ENCODE measurements at regions not wholly inside any gene's neighbourhood (a gene's known extent, or its start where the extent isn't known, plus 50 kb on each side); places are given as distances from the start of the nearest gene placed in this dataset.
"Not testable (repeated sequence)": the region's sequence is repeated elsewhere in the genome, so short reads cannot be mapped to it uniquely, and the experiment has no call there.

GRCh38 chr18:60021556-60021955, 121.8 kb downstream of the PMAIP1 start:
- Mint-ChIP-seq H3K36me3 (no peaks in the 10 kb centered on the region), H3K27ac (no peak overlapping the region), H3K27me3 (ENCODE audit: low read depth) (no peaks in the 10 kb centered on the region), H3K9me3 (no peaks in the 10 kb centered on the region), H3K4me1 (no peaks in the 10 kb centered on the region), H3K4me3 (no peak overlapping the region)
- no peak for DNase-seq (ENCODE audit: low spot score in 2 of 2, unreplicated experiment in 2 of 2)
- no peak for TF ChIP-seq CTCF (IDR thresholded peaks at IDR 0.05; ENCODE audit: unreplicated experiment)

- TF ChIP-seq CTCF (IDR thresholded peaks at IDR 0.05; ENCODE audit: unreplicated experiment), result no peak
- Mint-ChIP-seq H3K27ac (no peak overlapping the region), H3K4me3 (no peak overlapping the region), H3K4me1 (no peaks in the 10 kb centered on the region), H3K27me3 (ENCODE audit: low read depth) (no peaks in the 10 kb centered on the region), H3K9me3 (no peaks in the 10 kb centered on the region), H3K36me3 (no peaks in the 10 kb centered on the region)
- DNase-seq (ENCODE audit: low spot score in 2 of 2, unreplicated experiment in 2 of 2), result no peak
Observed at GRCh38 chr18:60020107-60020925, 120.5 kb downstream of the PMAIP1 start.

- no peak overlapping the region for H3K4me3 Mint-ChIP-seq
- H3K9me3 Mint-ChIP-seq, result no peaks in the 10 kb centered on the region
- no peak for TF ChIP-seq CTCF (IDR thresholded peaks at IDR 0.05; ENCODE audit: unreplicated experiment)
- H3K4me1 Mint-ChIP-seq, result no peaks in the 10 kb centered on the region
- DNase-seq (ENCODE audit: low spot score in 2 of 2, unreplicated experiment in 2 of 2), result no peak
- no peaks in the 10 kb centered on the region for H3K27me3 Mint-ChIP-seq (ENCODE audit: low read depth)
- H3K36me3 Mint-ChIP-seq, result no peaks in the 10 kb centered on the region
- no peak overlapping the region for H3K27ac Mint-ChIP-seq
Observed at GRCh38 chr18:60019463-60019840, 119.7 kb downstream of the PMAIP1 start.

GRCh38 chr18:60018618-60019462, 119.0 kb downstream of the PMAIP1 start:
- Mint-ChIP-seq H3K27me3 (ENCODE audit: low read depth) (no peaks in the 10 kb centered on the region), H3K9me3 (peaks cover 3% of the 10 kb centered on the region), H3K4me1 (no peaks in the 10 kb centered on the region), H3K27ac (no peak overlapping the region), H3K4me3 (no peak overlapping the region), H3K36me3 (no peaks in the 10 kb centered on the region)
- TF ChIP-seq CTCF (IDR thresholded peaks at IDR 0.05; ENCODE audit: unreplicated experiment), result no peak
- DNase-seq (ENCODE audit: low spot score in 2 of 2, unreplicated experiment in 2 of 2), result no peak

GRCh38 chr18:60018134-60018533, 118.3 kb downstream of the PMAIP1 start:
- not testable (repeated sequence) for H3K27ac Mint-ChIP-seq; H3K9me3 Mint-ChIP-seq; H3K4me3 Mint-ChIP-seq; H3K4me1 Mint-ChIP-seq; H3K27me3 Mint-ChIP-seq (ENCODE audit: low read depth); H3K36me3 Mint-ChIP-seq; DNase-seq (ENCODE audit: low spot score in 2 of 2, unreplicated experiment in 2 of 2)

GRCh38 chr18:60017371-60017770, 117.6 kb downstream of the PMAIP1 start:
- Mint-ChIP-seq H3K9me3 (peaks cover 10% of the 10 kb centered on the region), H3K27me3 (ENCODE audit: low read depth) (no peaks in the 10 kb centered on the region), H3K4me1 (no peaks in the 10 kb centered on the region), H3K4me3 (no peak overlapping the region), H3K27ac (no peak overlapping the region), H3K36me3 (no peaks in the 10 kb centered on the region)
- DNase-seq (ENCODE audit: low spot score in 2 of 2, unreplicated experiment in 2 of 2), result no peak
- TF ChIP-seq CTCF (IDR thresholded peaks at IDR 0.05; ENCODE audit: unreplicated experiment), result no peak

- H3K9me3 Mint-ChIP-seq, result peaks cover 23% of the 10 kb centered on the region
Observed at GRCh38 chr18:60015826-60016225, 116.0 kb downstream of the PMAIP1 start.

GRCh38 chr18:60013148-60013547, 113.4 kb downstream of the PMAIP1 start:
- H3K4me1 Mint-ChIP-seq; H3K4me3 Mint-ChIP-seq; H3K36me3 Mint-ChIP-seq; H3K27me3 Mint-ChIP-seq (ENCODE audit: low read depth); H3K27ac Mint-ChIP-seq; DNase-seq (ENCODE audit: low spot score in 2 of 2, unreplicated experiment in 2 of 2): not testable (repeated sequence)
- H3K9me3 Mint-ChIP-seq, result peaks cover 23% of the 10 kb centered on the region

More at GRCh38 chr18:60015826-60016225, 116.0 kb downstream of the PMAIP1 start:
- not testable (repeated sequence) for DNase-seq (ENCODE audit: low spot score in 2 of 2, unreplicated experiment in 2 of 2); H3K36me3 Mint-ChIP-seq; H3K4me1 Mint-ChIP-seq; H3K4me3 Mint-ChIP-seq; H3K27ac Mint-ChIP-seq; H3K27me3 Mint-ChIP-seq (ENCODE audit: low read depth)

Data from mesothelial cell of epicardium (in vitro differentiated cells).